Thyroid gland (tissue), 4 donors: ENCODE measurements at regions not wholly inside any gene's neighbourhood (a gene's known extent, or its start where the extent isn't known, plus 50 kb on each side); places are given as distances from the start of the nearest gene placed in this dataset.

Experiments
- DNase-seq, 2 donors: peaks; one replicate each; pipeline ENCODE4 v3.0.0-alpha.2; 2019
- H3K27ac ChIP-seq, 3 donors: fragments of 200-600 bp; sonication (generic); 1 replicate in 2 of 3; 2 replicates in 1 of 3; pipeline ENCODE4 v1.5.1; 2016 to 2019; ENCODE audit warnings: mild to moderate bottlenecking in 1 of 3, moderate library complexity in 1 of 3
- H3K27me3 ChIP-seq: fragments of 200-600 bp; sonication (generic); one replicate; pipeline ENCODE4 v1.5.1; 2019
- H3K36me3 ChIP-seq, 2 donors: fragments of 200-600 bp; sonication (generic); one replicate each; pipeline ENCODE4 v1.5.1; 2016 to 2019
- H3K4me1 ChIP-seq, 2 donors: fragments of 200-600 bp; sonication (generic); one replicate each; pipeline ENCODE4 v1.5.1; 2017 to 2019
- H3K4me3 ChIP-seq, 3 donors: fragments of 200-600 bp; sonication (generic); replicated peaks in 1 of 3; 1 replicate in 2 of 3; 2 replicates in 1 of 3; pipeline ENCODE4 v1.5.1; 2016; ENCODE audit warnings: mild to moderate bottlenecking in 1 of 3
- H3K9me3 ChIP-seq: fragments of 200-600 bp; sonication (generic); one replicate; pipeline ENCODE4 v1.5.1; 2017
- POLR2A ChIP-seq, 2 donors: fragments of 450-650 bp; IDR thresholded peaks; one replicate each; pipeline ENCODE4 v1.6.1; 2017; ENCODE audit warnings: antibody characterized with exemption in 2 of 2, mild to moderate bottlenecking in 2 of 2, moderate library complexity in 1 of 2
- WGBS, 2 donors: methylation state at CpG; one replicate each; pipeline ENCODE4 v1.1.5; 2017; 5-methylcytosine and 5-hydroxymethylcytosine counted together
- intact Hi-C: fragments of 100-400 bp; cut with DNase I; formaldehyde crosslinking; loops from one replicate; pipeline ENCODE4 v1.15.1; 2023
- TF ChIP-seq, protein P1 (sequence below), 6 experiments: fragments of 200-600 bp in 3 of 6; fragments of 450-650 bp in 3 of 6; sonication (generic) in 3 of 6; IDR thresholded peaks; one replicate each; pipeline ENCODE4 v1.5.1; 2016 to 2019; ENCODE audit warnings: antibody characterized with exemption in 6 of 6, mild to moderate bottlenecking in 2 of 6, inconsistent platforms in 1 of 6, moderate library complexity in 1 of 6

- 61% methylated on average over 8 of the region's 8 CpGs for WGBS, 2 donors
- no peaks in the 10 kb centered on the region for H3K9me3 ChIP-seq
- no peaks in the 10 kb centered on the region for H3K36me3 ChIP-seq
- intact Hi-C loops = no loop called here
- H3K4me3 ChIP-seq = no peak overlapping the region
- no peak for DNase-seq
- H3K27me3 ChIP-seq = no peaks in the 10 kb centered on the region
- no peaks in the 10 kb centered on the region for H3K4me1 ChIP-seq
- no peak overlapping the region for H3K27ac ChIP-seq
- TF ChIP-seq, protein P1, sequence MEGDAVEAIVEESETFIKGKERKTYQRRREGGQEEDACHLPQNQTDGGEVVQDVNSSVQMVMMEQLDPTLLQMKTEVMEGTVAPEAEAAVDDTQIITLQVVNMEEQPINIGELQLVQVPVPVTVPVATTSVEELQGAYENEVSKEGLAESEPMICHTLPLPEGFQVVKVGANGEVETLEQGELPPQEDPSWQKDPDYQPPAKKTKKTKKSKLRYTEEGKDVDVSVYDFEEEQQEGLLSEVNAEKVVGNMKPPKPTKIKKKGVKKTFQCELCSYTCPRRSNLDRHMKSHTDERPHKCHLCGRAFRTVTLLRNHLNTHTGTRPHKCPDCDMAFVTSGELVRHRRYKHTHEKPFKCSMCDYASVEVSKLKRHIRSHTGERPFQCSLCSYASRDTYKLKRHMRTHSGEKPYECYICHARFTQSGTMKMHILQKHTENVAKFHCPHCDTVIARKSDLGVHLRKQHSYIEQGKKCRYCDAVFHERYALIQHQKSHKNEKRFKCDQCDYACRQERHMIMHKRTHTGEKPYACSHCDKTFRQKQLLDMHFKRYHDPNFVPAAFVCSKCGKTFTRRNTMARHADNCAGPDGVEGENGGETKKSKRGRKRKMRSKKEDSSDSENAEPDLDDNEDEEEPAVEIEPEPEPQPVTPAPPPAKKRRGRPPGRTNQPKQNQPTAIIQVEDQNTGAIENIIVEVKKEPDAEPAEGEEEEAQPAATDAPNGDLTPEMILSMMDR (IDR thresholded peaks at IDR 0.05) = no peak
- TF ChIP-seq POLR2A (IDR thresholded peaks at IDR 0.05) = no peak
Measured at GRCh38 chr1:38671221-38671620, 188.4 kb downstream of the RRAGC start.

DNA sequence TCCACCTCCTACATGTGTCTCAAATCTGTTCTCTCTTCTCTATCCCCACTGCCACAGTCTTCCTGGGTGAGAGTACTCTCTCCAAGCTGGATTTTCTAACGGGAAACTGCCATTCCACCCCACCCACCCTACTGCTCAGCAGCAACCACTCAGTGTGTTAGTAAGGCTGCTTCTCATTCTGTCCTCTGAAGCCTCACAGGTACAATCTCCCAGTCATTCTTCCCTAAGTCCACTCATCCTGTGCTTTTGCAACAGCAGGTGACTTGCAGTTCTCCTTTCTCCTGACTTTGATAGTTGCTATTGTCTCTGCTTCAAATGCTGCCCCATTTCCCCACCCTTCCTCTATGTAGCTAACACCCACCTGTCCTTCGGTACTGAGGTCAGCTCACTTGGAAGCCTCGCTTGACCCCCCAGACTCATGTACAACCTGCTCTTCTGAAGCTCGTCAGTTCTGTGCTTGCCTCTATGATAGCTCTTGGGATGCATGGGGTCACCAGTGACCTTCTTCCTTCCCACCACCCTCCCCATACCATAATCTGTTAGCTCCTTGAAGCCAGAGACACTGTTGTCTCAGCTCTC lies 188.9 kb downstream of the RRAGC start:
- intact Hi-C loops = no loop called here
- no peaks in the 10 kb centered on the region for H3K9me3 ChIP-seq
- no peaks in the 10 kb centered on the region for H3K27me3 ChIP-seq
- H3K36me3 ChIP-seq = no peaks in the 10 kb centered on the region
- WGBS, 2 donors = 88% methylated on average over 4 of the region's 4 CpGs
- TF ChIP-seq, protein P1 (IDR thresholded peaks at IDR 0.05) = no peak
- TF ChIP-seq POLR2A (IDR thresholded peaks at IDR 0.05) = no peak
- no peak overlapping the region for H3K27ac ChIP-seq
- DNase-seq = no peak
- H3K4me1 ChIP-seq = no peaks in the 10 kb centered on the region
- H3K4me3 ChIP-seq = no peak overlapping the region

DNA sequence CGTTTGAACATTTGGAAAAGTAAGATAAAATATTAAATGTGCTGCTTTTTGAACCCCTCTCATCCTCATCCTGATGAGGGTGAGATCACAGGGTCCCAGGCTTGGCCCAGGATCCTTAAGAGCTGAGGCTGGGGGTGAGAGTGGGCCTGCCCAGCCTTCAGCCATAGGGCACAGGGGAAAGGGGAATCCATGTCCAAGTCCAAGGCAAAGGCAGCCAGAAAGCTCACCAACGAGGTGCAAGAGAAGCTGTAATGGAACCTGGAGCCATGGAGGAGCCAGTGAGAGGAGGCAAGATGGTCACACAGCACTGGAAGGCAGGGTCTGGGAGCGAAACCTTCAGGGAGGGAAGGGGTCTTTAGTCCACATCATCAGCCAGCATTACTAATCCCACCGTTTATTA lies 191.9 kb downstream of the RRAGC start:
- WGBS, 2 donors = 56 to 86% methylated on average over 4 of the region's 4 CpGs
- H3K27me3 ChIP-seq = no peaks in the 10 kb centered on the region
- no peak overlapping the region for H3K4me3 ChIP-seq
- H3K36me3 ChIP-seq = no peaks in the 10 kb centered on the region
- no peak overlapping the region for H3K27ac ChIP-seq
- TF ChIP-seq, protein P1 (IDR thresholded peaks at IDR 0.05) = no peak
- TF ChIP-seq POLR2A (IDR thresholded peaks at IDR 0.05) = no peak
- no peaks in the 10 kb centered on the region for H3K9me3 ChIP-seq
- H3K4me1 ChIP-seq = no peaks in the 10 kb centered on the region
- DNase-seq = no peak
- intact Hi-C loops = no loop called here

DNA sequence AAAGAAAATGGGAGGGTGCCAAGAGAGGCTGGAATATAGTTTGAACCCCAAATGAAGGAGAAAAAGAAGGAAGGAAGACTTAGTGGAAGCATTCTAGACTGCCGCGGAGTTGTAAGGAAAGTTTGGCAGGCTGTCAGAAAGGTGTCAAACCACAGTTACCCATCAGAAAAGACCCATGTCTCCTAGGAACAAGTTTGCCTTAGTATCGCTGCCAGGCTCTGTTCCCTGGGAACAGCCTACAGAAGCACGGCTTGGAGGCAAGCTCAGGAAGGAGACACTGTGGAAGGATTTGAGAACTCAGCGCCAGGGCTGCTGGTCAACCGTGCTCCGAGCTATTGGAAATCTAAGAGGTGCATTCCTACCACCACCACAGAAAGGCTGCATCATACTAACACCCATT lies 197.4 kb downstream of the RRAGC start:
- TF ChIP-seq POLR2A (IDR thresholded peaks at IDR 0.05) = no peak
- TF ChIP-seq, protein P1 (IDR thresholded peaks at IDR 0.05) = no peak
- Histone ChIP-seq H3K27ac (no peak overlapping the region), H3K36me3 (no peaks in the 10 kb centered on the region), H3K27me3 (no peaks in the 10 kb centered on the region), H3K9me3 (no peaks in the 10 kb centered on the region), H3K4me3 (no peak overlapping the region), H3K4me1 (no peaks in the 10 kb centered on the region)
- no peak for DNase-seq
- intact Hi-C loops = no loop called here
- WGBS, 2 donors = 75 to 80% methylated on average over 7 of the region's 7 CpGs

GRCh38 chr1:38658883-38659282 lies 200.7 kb downstream of the RRAGC start:
- TF ChIP-seq, protein P1 (IDR thresholded peaks at IDR 0.05) = no peak
- TF ChIP-seq POLR2A (IDR thresholded peaks at IDR 0.05) = no peak
- 65 to 76% methylated on average over 1 of the region's 1 CpG for WGBS, 2 donors
- no peaks in the 10 kb centered on the region for H3K27me3 ChIP-seq
- no peaks in the 10 kb centered on the region for H3K4me1 ChIP-seq
- intact Hi-C loops = no loop called here
- no peak overlapping the region for H3K4me3 ChIP-seq
- H3K36me3 ChIP-seq = no peaks in the 10 kb centered on the region
- DNase-seq = no peak
- H3K27ac ChIP-seq = no peak overlapping the region
- no peaks in the 10 kb centered on the region for H3K9me3 ChIP-seq
